ENCODE measurements at regions not wholly inside any gene's neighbourhood (a gene's known extent, or its start where the extent isn't known, plus 50 kb on each side); places are given as distances from the start of the nearest gene placed in this dataset.

DNA sequence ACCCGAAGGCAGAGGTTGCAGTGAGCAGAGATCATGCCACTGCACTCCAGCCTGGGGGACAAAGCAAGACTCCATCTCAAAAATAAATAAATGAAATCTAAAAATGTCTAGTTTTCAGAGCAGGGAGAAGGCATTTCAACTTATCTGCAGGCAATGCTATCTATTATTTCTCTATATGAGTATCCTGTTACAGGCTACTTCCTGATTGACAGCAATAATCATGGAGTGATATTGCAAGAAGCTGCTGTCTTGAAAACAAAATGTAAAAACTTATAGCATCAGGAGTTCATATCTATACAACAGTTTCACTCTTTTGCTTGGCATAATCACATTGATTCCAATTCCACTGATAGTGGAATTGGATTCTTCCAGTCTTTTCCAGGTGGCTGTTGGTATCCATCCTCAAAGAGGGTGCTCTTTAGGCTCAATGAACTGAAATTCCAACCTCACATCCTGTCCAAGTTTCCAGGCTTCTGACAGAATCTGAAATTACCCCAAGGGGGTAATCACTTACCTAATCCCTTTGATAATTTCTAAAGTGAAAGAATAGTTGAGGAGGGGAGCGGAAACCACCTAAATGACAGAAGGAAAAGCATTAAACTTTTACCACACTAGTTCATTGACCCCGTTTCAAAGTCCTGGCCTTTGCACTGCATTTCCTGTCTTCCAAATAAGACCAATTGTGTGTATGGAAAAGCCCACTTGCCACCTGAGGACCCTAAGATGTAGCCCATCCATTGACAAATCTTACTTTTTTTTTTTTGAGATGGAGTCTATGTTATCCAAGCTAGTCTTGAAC lies 107.6 kb downstream of the GLUL start:
- Mint-ChIP-seq H3K27ac (no peak overlapping the region), H3K4me1 (no peaks in the 10 kb centered on the region), H3K27me3 (peaks cover 7 to 11% of the 10 kb centered on the region in 2 donors), H3K36me3 (no peaks in the 10 kb centered on the region), H3K4me3 (no peak overlapping the region), H3K9me3 (no peaks in the 10 kb centered on the region)
- ATAC-seq (replicated peaks) (no peak), DNase-seq (no peak)

DNA sequence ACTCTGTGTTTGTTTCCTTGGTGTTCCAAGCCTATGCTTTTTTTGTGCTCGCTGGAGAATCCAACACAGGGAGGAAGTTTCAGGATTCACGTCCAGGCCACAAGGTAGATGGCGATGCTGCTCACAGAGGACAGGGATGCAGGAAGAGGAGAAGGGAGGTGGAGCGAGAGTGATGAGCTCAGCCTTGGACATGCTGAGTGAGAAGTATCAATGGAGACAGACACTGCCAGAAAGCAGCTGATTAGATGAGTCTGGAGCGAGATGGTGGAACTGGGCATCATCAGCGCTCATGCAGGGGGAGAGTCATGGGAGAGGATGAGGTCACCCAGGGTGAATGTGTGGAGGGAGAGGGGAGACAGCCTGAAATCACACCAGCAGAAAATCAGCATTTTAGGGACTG lies 110.0 kb downstream of the GLUL start:
- Mint-ChIP-seq H3K4me3 (no peak overlapping the region), H3K9me3 (no peaks in the 10 kb centered on the region), H3K36me3 (no peaks in the 10 kb centered on the region), H3K27me3 (peaks cover 7 to 8% of the 10 kb centered on the region in 2 donors), H3K4me1 (no peaks in the 10 kb centered on the region), H3K27ac (no peak overlapping the region)
- ATAC-seq (replicated peaks) = no peak
- no peak for DNase-seq

DNA sequence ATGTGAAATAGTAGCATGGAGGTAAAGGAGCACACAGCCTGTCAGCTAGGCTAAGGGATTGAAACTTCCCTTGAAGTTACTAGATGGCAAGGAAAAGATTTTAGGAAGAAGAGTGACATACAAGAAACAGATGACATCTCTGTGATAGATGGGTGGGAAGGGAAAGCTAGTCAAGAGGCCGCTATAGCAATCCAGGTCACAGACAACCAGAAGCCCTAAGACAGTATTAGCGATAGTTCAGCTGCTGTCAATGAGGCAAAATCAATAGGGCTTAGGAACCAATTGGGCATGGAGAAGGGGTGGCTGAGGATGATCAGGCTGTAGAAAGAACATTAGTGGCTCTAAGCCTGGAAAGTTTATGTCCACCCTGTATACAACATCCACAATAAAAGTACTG lies 111.1 kb downstream of the GLUL start:
- Mint-ChIP-seq H3K9me3 (no peaks in the 10 kb centered on the region), H3K36me3 (no peaks in the 10 kb centered on the region), H3K27me3 (peaks cover 7 to 8% of the 10 kb centered on the region in 2 donors), H3K27ac (no peak overlapping the region), H3K4me3 (no peak overlapping the region), H3K4me1 (no peaks in the 10 kb centered on the region)
- ATAC-seq (replicated peaks) = no peak
- DNase-seq = no peak

DNA sequence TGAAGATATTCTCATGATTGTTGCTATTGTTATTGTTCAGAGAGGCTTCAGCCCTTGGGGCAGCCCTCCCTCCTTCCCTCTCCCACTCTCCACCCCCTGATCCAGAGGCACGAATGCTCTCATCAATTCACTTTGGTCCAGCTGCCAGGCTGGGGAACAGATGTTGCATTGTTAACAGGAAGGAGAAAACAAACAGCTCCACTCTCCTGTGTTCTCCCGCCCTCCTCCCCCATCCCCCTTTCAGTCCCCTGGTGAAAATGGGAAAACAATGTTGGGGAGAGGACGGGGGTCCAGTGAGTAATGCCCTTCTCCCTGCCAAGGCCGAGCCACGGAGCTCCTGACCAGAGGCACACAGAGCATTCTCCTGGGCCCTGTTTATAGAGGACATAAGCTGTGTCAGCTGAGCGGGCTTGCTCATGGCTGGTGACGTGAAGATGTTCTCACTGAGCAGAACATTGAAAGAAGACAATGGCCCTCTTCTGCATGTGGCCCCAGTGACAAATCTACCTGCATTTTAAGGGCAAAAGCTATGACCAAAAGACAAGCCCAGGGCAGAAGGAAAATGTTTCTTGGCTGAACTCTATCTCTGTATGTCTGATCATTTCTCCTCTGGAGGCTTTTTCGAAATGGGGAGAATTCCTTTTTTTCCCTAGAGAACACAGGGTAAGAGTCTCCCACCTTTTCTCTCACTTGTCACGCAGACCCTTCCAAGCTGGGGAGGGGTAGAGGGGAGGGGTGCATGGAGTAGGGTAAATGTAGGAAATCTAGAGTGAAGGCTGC lies 111.7 kb downstream of the GLUL start:
- DNase-seq = no peak
- Mint-ChIP-seq H3K27ac (no peak overlapping the region), H3K27me3 (peaks cover 7 to 8% of the 10 kb centered on the region in 2 donors), H3K4me1 (no peaks in the 10 kb centered on the region), H3K36me3 (no peaks in the 10 kb centered on the region), H3K9me3 (no peaks in the 10 kb centered on the region), H3K4me3 (no peak overlapping the region)
- ATAC-seq (replicated peaks) = no peak

DNA sequence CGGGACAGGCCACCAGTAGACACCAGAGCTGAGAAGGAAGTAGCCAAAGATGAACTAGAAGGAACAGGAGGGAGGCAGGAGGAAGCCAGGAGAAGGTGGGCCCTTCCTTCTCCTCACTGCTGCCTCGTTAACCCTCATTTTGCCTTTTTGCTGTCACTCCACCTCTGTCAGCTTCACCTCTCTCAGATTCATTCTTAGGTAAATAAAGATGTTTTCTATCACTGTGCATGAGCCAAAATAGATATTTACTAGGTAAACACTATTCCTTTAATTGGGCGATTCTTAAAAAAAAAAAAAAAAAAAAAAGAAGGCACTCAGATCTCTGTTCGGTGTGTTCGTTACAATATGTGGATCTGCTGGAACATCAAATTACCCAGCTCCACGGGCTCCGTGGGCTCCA lies 112.3 kb downstream of the GLUL start:
- Mint-ChIP-seq H3K36me3 (no peaks in the 10 kb centered on the region), H3K9me3 (no peaks in the 10 kb centered on the region), H3K27ac (no peak overlapping the region), H3K4me3 (no peak overlapping the region), H3K27me3 (peaks cover 7 to 8% of the 10 kb centered on the region in 2 donors), H3K4me1 (no peaks in the 10 kb centered on the region)
- ATAC-seq (replicated peaks) (no peak), DNase-seq (no peak)

DNA sequence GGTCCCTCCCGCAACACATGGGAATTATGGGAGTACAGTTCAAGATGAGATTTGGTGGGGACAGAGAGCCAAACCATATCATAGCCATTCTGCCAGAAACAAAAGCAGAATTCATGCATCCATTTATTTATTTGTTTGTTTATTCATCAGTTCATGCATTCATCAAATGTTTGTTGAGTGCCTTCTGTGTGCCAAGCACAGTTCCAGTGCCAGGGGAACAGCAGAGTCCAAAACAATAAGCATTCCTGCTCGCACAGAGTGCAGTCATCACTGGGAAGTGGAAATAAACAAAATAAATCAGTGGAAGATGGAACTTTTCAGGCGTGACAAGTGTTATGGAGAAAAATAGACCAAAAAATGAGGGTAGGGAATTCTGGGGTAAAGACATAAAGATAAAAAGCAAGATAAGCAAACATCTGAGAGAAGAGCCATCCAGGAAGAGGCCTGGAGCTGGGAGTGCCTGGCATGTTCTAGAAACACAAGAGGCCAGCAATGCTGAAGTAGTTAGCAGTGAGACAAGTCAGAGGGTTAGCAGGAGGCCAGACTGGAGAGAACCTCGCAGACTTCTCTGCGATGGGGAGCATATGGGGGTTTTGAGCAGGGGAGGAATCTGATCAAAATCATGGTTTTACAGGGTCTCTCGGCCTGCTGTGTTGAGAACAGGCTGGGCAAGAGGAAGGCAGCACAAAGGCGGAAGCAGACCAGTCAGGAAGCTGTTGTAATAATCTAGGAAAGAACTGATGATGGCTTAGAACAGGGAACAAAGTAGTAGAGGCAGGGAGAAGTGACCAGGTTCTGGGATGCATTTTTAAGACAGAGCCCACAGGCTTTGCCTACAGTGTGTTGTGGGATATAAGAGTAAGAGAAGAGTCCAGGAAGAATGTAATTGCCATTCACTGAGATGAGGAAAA lies 113.2 kb downstream of the GLUL start:
- Mint-ChIP-seq H3K27me3 (peaks cover 7 to 8% of the 10 kb centered on the region in 2 donors), H3K9me3 (no peaks in the 10 kb centered on the region), H3K4me1 (no peaks in the 10 kb centered on the region), H3K36me3 (no peaks in the 10 kb centered on the region), H3K4me3 (no peak overlapping the region), H3K27ac (no peak overlapping the region)
- ATAC-seq (replicated peaks) = no peak
- DNase-seq = no peak

DNA sequence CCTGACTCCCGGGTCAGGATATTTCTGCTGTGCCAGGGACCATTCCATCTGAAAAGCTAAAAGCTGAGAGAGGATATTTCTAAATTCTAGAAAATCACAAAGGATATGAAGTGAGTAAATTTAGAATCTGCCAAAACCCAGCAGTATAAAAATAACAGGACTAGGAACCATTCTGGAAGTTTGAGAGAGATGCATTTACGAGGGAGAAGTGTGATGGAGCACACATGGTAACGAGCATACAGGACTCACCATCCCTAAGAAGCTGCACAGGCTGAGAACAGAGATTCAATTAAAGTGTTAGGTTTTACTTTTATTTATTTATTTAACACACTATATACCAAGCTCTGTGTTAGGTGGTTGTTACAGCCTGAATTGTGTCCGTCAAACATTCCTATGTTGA lies 116.3 kb downstream of the GLUL start:
- H3K9me3 Mint-ChIP-seq = no peaks in the 10 kb centered on the region
- peaks cover 0 to 3% of the 10 kb centered on the region in 2 donors for H3K27me3 Mint-ChIP-seq
- no peak overlapping the region for H3K4me3 Mint-ChIP-seq
- no peaks in the 10 kb centered on the region for H3K4me1 Mint-ChIP-seq
- no peak overlapping the region for H3K27ac Mint-ChIP-seq
- no peak for ATAC-seq (replicated peaks)
- DNase-seq = no peak
- no peaks in the 10 kb centered on the region for H3K36me3 Mint-ChIP-seq

DNA sequence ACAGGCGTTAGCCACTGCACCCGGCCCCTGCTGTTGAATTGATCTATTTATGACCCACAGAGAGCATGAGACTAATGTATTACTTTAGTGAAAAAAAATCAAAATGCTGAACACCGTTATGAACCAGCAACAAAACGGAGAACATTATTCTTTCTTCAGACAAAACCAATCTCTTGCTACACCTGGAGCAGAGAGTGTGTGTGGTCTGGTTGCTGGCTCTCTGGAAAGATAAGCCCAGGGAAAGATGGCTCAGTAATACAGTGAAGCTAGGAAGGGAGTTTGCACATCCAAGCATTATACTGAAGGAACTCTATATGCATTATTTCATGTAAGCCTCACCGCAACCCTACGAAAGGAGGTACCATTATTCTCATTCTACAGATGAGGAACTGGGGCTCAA lies 117.0 kb downstream of the GLUL start:
- no peaks in the 10 kb centered on the region for H3K36me3 Mint-ChIP-seq
- no peaks in the 10 kb centered on the region for H3K9me3 Mint-ChIP-seq
- no peaks in the 10 kb centered on the region for H3K4me1 Mint-ChIP-seq
- H3K27ac Mint-ChIP-seq = no peak overlapping the region
- no peak for DNase-seq
- peaks cover 0 to 3% of the 10 kb centered on the region in 2 donors for H3K27me3 Mint-ChIP-seq
- no peak overlapping the region for H3K4me3 Mint-ChIP-seq
- no peak for ATAC-seq (replicated peaks)

DNA sequence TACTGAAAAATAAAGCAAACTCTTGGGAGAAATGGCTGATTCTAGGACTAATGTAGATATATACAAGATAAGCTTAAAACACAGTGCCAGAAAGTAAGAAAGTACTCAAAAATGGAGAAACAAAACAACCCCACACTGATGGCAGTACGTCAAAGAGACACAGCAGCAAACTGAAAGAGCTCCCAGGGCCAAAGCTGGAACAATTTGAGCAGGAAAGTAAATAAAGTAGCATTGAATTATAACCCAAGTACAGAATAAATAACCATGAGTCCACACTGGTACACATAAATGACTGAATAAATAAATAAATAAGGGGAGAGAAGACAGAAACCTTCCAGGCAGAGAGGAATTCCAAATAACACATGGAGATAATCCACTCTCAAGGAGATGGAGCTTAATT lies 120.9 kb downstream of the GLUL start:
- H3K27me3 Mint-ChIP-seq = peaks cover 0 to 3% of the 10 kb centered on the region in 2 donors
- H3K9me3 Mint-ChIP-seq = no peaks in the 10 kb centered on the region
- no peaks in the 10 kb centered on the region for H3K4me1 Mint-ChIP-seq
- H3K36me3 Mint-ChIP-seq = no peaks in the 10 kb centered on the region
- no peak for ATAC-seq (replicated peaks)
- H3K27ac Mint-ChIP-seq = no peak overlapping the region
- no peak for DNase-seq
- no peak overlapping the region for H3K4me3 Mint-ChIP-seq

DNA sequence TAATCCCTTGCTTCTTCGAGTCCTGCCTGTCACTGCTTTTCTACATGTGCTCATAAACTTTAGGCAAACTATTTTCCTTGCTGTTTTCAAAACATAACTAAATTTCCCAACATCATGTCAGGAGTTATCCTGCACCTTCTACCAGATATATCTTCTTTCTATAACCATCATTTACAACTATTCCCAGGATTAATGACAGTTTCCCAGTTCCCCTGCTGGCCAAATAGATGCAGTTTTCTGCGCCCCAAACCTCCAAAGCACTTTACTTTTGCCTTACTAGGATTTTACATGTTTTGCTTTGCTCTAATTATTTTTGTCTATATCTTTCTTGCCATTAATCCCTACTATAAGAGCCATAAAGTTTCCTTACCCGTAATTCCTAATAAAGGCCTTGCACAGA lies 122.5 kb downstream of the GLUL start:
- Mint-ChIP-seq H3K36me3 (no peaks in the 10 kb centered on the region), H3K27me3 (peaks cover 0 to 3% of the 10 kb centered on the region in 2 donors), H3K4me1 (no peaks in the 10 kb centered on the region), H3K4me3 (no peak overlapping the region), H3K27ac (no peak overlapping the region), H3K9me3 (no peaks in the 10 kb centered on the region)
- ATAC-seq (replicated peaks) (no peak), DNase-seq (no peak)

DNA sequence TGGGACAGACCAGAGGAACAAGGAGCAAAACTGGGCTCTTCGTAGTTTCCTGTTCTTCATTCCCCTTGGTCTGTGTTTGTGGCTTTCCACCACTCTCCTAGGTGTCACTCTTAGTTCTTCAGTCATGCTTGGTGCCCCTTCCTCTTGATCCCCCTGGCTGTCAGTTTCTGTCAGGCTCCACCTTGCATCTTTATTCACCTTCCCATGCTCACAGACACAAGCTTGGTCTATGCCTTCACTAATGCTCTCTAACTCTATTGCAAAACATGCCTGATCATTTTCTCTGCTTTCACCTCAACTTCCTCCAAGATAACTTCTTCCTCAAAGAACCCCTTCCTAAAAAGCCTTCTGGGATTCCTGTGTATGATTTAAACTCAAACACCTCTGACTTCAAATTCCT lies 122.9 kb downstream of the GLUL start:
- no peak for ATAC-seq (replicated peaks)
- no peak for DNase-seq
- H3K4me1 Mint-ChIP-seq = no peaks in the 10 kb centered on the region
- no peak overlapping the region for H3K27ac Mint-ChIP-seq
- no peaks in the 10 kb centered on the region for H3K9me3 Mint-ChIP-seq
- no peak overlapping the region for H3K4me3 Mint-ChIP-seq
- peaks cover 0 to 3% of the 10 kb centered on the region in 2 donors for H3K27me3 Mint-ChIP-seq
- no peaks in the 10 kb centered on the region for H3K36me3 Mint-ChIP-seq

DNA sequence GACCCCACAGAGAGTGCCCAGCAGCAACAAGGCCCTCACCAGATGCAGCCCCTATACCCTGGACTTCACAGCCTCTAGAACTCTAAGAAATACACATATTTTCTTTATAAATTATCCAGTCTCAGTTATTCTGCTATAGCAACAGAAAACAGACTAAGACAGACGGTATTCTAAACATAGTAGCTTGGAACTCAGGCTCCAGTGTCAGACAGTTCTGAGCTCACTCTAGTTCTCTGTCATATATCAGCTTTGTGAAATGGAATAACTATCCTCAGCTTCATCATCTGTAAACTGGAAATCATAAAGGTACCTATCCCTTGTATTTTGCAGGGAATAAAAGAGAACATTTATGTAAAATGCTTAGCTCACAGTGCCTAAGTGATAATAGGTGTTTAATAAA lies 127.4 kb downstream of the GLUL start:
- no peaks in the 10 kb centered on the region for H3K36me3 Mint-ChIP-seq
- no peak for DNase-seq
- no peak overlapping the region for H3K27ac Mint-ChIP-seq
- no peak overlapping the region for H3K4me3 Mint-ChIP-seq
- H3K27me3 Mint-ChIP-seq = peaks cover 0 to 6% of the 10 kb centered on the region in 2 donors
- peaks cover 0 to 7% of the 10 kb centered on the region in 2 donors for H3K4me1 Mint-ChIP-seq
- no peak for ATAC-seq (replicated peaks)
- H3K9me3 Mint-ChIP-seq = no peaks in the 10 kb centered on the region

DNA sequence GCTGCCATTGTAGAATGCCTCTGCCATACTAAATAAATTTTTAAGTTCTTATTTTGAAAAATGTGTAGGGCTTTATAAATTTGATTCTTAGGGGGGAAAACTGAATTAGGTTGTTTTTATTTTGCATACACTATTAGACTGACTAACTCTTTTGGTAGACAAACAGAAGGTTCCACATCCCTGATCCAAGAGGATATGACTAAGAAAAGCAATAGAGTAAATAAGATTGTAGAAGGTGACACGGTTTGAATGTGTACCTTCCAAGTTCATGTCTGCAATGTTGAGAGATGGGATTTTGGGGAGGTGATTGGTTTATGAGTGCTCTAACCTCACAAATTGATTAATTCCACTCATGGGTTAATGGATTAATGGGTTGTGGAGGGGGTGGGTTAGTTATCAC lies 127.9 kb downstream of the GLUL start:
- H3K4me1 Mint-ChIP-seq = peaks cover 0 to 9% of the 10 kb centered on the region in 2 donors
- H3K27me3 Mint-ChIP-seq = peaks cover 0 to 6% of the 10 kb centered on the region in 2 donors
- no peak overlapping the region for H3K27ac Mint-ChIP-seq
- no peak for DNase-seq
- no peaks in the 10 kb centered on the region for H3K36me3 Mint-ChIP-seq
- no peak for ATAC-seq (replicated peaks)
- no peak overlapping the region for H3K4me3 Mint-ChIP-seq
- H3K9me3 Mint-ChIP-seq = no peaks in the 10 kb centered on the region

DNA sequence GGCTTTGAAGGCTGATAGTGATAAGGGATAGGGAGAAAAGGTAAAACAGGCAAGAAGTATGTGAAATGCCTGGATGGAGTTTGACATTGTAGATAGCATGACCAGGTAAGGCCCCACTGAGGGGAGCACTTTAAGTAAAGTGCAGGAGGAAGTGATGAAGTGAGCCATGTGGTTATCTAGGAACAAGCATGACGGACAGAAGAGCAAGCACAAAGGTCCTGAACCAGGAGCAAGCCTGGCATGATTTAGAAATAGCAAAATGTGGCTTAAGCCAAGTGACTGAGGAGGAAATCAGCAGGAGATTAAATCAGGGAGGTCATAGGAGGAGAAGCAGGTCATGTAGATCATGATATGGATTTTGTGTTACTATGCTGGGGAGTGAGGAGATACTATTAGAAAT lies 129.2 kb downstream of the GLUL start:
- Mint-ChIP-seq H3K9me3 (peaks cover 0 to 1% of the 10 kb centered on the region in 2 donors), H3K36me3 (no peaks in the 10 kb centered on the region), H3K4me3 (no peak overlapping the region), H3K4me1 (peaks cover 0 to 14% of the 10 kb centered on the region in 2 donors), H3K27ac (no peak overlapping the region), H3K27me3 (peaks cover 0 to 6% of the 10 kb centered on the region in 2 donors)
- no peak for DNase-seq
- ATAC-seq (replicated peaks) = no peak
